Kidney tubule cell (primary cell): ENCODE measurements at regions not wholly inside any gene's neighbourhood (a gene's known extent, or its start where the extent isn't known, plus 50 kb on each side); places are given as distances from the start of the nearest gene placed in this dataset.
"Not testable (repeated sequence)": the region's sequence is repeated elsewhere in the genome, so short reads cannot be mapped to it uniquely, and the experiment has no call there.

Experiments used
- DNase-seq: peaks from one replicate; pipeline ENCODE4 v3.0.0-alpha.2; 2018; ENCODE audit warnings: low spot score

DNA sequence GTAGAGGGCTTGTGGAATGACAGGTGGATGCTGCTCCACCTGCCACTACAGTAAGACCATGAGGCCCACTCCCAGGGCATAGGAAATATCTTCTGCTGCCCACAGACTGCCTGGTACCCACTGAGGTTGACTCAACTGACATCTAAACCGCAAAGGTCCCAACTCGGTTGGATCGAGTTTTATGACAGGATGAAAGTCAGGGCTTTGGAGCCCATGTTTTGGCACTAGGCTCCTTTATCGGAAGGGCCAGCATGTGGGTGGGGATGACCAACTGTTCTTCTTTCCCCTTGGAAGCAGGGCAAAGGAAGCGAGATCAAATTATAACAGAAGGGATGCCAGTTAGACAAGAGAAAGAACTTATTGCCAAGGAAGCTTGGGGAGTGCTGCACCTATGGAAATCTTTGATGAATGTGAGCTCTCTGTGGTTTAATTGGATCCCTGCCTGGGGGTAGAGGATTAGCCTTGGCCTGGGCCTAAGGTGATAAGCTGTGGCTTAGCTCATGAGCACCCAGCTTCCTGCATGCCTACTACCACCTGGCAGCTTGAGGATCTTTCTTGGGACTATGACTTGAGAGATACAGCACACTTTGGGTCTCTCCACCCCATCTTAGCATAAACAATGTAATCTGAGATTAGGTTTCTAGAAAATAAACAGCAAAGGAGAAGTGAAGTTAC lies 121.8 kb downstream of the KCNA5 start:
- no peak for DNase-seq

DNA sequence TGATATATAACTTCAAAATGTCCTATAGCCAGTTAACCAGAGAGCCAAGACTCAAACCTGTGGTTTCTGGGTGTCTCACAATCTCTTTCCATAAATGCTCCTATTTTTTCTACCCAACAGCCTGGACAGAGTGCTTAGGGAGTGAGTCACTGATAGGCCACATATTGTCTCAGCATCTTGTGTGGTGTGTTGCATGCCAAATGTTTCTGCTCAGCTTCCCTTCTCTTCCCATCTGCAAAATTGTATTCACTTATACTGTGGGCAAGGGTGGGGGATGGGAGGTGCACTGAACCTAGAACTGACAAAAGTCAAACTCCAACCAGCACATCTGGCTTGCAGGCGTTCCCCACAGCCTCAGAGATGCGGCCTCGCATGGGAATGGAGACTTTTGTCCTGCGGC lies 123.3 kb downstream of the KCNA5 start:
- DNase-seq = peak; percentile 91

DNA sequence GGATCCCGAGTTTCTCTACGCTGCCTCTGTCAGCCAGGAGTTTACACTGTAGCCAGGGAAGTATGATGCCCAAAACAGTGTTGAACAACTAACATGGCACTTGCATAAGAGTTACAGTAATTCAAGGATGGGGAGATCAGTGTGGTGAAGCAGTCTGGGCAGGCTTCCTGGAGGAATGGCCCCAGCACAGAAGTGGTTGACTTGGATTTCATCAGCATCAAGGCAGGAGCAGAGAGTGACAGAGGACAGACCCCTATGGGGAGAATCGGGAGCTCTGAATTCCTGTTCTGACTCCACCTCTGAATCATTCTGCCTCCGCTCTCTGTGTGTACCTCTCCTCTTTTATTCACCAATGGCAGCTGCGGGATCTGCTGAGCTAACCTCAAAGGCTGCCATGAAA lies 124.5 kb downstream of the KCNA5 start:
- DNase-seq = no peak

DNA sequence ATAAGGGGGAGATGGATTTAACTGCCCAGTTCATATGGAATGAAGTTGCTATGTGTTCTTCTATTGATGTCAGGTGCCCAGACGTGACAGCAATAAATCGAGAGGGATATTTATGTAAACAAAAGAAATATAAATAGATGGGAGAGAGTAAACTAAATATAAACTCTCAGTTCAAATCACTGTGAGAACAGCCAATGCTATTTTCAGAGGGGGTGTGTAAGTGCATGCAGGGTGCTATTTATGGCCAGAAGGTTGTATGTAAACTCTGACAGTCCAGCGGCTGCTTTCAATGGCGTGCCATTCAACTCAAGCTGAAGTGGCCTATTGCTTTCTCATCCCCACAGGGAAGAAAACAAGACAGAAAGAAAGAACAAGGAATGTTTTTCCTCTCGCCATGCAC lies 127.2 kb downstream of the KCNA5 start:
- no peak for DNase-seq

DNA sequence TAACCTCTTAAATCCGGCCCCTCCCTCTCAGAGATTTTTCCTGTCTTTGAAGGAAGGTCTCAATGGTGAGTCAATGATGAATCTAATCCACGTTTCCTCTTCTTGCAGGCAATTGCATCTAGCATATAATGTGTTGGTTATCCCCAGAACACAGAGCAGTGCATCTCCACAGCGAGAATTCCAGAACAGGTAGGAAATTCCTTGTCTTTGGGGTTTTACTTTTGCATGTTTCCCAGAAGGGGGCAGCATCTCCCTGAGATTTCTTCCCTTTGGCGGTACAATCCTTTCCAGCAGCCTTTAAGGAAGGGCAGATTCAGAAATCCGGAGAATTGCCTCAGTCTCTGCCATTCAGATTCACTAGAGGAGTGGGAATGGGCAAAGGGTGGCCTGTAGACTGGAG lies 128.0 kb downstream of the KCNA5 start:
- peak; percentile 73 for DNase-seq

DNA sequence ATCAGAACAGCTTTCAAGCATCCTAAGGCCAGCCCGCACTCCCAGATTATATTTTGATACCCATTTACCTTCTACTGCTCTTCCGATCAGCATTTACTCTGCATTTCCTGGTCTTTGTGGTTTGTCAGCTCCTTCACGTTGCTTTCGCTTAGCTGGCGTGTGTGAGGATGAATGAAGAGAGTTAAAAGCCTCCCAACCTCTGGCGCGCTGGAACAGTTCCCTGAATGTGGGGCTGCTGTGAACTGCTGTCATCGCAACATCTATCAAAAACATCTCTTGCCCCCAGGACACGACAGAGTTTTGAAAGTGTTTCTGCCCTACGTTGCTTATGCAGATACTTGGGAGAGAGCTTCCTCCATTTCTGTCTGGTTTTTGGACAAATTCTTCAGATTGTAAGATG lies 129.2 kb downstream of the KCNA5 start:
- DNase-seq = no peak

DNA sequence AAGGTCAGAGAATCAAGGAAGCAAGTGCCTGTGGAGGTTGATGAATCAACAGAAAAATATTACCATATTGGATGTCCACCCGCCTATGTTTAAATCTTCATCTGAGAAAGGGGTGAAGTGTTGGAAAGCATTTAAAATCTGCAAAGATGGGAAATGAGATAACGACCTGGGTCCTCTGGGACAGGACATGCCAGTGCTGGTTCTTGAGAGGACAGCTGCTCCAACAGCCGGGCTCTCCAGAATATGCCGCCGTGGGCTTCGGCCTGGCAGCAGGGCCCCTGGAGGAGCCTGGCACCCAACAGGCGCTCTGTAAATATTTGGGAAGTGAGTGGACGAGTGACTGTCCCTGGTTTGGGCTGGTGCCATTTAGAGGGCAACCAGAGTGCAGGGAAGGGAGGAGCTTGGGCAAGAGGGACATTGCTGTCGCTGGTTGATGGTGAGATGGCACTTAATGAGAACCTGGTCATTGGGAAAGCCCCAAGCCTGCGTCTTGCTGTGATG lies 129.9 kb downstream of the KCNA5 start:
- DNase-seq = peak; percentile 44

DNA sequence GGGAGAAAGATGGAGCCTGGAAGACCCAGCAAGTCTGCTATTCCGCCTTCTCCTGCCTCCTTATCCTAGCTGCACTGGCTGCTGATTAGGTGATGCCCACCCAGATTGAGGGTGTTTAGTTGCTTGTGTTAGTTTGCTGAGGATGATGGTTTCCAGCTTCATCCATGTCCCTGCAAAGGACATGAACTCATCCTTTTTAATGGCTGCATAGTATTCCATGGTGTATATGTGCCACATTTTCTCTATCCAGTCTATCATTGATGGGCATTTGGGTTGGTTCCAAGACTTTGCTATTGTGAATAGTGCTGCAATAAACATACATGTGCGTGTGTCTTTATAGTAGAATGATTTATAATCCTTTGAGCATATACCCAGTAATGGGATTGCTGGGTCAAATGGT lies 131.7 kb downstream of the KCNA5 start:
- DNase-seq = not testable (repeated sequence)

DNA sequence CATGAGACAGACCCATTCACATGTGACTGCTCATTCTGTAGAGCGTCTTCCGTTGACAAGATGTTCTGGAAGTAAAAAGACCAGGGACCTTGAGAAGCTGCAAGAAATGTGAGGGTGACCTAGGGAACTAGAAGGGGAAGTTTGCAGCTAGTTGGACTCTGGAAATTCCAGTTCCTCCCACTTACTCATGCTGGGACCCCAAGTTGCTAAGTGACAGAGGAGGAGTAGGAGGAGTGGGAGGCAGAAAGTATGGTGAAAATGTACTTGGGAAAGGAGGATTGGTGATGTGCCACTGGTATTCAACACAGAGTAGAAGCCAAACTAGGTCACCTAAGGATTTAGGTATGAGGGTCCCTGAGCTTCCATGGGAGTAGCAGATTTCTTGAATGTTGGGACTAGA lies 132.4 kb downstream of the KCNA5 start:
- DNase-seq = no peak

DNA sequence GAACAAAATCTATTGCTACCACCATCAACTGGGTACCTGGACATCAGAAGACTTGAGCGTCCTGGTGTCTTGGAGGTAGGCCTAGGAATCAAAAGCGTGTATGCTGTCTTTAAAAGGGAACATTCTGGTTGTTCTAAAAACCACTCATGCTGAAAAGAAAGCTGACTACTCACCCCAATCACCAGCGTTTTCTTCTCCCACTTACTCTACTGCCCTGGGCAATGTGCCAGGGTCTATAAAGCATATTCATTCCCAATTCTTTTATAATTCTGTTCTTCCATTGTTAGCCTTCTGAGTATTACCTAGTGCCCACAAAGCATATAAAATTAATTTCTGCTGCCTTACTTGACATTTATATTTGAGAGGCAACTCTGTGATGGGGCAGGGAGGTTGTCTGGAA lies 133.4 kb downstream of the KCNA5 start:
- DNase-seq = peak; percentile 51

DNA sequence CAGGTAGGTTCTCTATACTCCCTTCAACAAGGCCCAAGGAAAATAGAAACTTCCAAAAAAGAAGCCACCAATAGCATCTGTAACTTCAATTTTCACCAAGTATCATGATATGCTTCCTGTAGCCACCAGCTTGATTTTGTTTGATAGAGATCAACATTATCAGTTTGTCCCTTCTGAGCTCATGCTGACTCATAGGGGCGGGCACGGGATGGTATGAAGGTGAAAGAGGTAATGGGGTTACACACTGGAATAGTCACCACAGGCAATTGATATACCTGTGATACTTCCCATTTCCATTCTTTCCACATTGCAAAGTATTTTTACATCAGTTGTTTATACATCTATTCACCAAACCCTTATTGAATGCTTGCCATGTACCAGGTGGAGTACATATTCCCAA lies 134.1 kb downstream of the KCNA5 start:
- peak; percentile 46 for DNase-seq

DNA sequence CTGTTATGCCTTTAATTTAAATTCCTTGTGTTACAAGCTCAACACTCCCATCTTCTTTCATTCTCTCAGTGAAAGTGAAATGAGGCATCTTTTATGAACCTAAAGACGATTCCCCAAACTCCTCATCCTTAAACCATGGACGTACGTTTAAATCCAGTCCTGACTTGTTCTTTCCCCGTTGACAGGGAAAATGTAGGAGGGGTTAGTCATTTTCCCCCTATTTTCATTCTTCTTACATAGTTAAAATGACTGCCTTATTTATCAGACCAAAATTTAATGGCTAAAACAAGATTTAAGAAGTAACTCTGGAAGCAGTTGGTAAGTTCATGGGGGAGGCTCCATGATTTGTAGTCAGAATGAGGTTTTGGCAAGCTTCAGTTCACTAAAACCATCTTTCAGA lies 134.9 kb downstream of the KCNA5 start:
- DNase-seq = no peak

DNA sequence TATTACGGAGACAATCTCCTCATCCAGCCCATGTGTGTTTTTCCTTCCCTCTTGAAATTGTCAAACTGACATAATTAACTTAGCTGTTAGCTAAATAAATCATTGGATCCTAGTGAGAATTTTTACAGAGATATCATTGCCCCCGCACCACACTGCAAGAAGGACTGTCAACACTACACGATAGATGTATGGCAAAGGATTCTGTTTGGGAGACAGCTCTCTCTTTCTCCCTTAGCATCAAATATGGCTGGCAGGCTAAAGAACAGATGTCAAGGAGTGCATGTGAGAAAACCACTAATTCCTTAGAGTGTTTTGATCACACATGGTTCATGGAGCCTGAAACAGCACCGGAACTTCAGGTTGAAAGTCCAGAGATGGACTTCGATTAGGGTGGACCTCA lies 136.8 kb downstream of the KCNA5 start:
- no peak for DNase-seq

DNA sequence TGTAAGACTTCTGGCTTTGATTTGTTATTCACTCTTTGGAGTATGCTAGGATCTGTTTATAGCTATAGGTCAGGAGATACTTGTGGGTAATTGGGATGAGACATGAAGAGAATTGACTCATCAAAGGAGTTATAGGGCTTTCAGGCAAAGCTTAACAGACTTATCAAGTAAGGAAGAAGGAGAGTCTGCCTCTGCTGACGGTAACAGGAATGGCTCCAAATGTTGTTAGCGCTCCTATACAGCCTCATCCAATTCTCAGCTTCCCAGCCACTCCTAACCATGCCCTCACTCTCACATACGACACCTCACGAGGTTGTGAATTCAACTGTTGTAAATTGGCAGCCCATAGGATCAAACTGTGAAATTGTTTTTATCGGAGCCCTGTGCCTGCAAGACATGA lies 140.5 kb downstream of the KCNA5 start:
- no peak for DNase-seq

DNA sequence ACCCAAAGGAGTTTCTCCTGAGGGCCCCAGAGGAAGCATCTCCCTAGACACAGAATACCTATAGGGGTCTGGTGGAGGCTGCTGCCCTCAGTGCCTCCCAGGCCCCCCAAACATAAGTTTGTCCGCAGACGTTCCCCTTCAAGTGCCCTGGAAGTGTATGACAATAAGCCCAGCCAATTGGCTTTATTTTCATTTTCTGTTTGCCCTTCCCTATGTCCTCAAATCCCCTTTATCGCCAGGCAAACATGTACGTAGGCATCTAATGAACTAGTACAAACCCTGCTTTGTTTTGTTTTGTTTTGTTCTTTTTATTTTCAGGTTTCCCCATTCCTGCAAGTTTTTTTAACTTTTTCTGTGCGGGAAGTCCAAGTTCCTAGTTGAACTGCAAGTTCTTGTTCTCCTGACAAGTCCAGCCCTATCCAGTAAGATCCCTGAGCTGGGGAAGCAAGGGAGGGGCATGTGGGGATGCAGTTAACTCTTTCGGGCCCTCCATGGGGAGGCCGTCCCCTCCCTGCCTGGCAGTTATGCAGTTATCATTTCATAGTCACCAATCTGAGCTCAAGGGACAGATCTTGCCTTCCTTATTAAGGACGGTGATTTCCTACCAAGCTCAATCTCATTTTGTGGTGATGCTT lies 141.9 kb downstream of the KCNA5 start:
- DNase-seq = no peak

DNA sequence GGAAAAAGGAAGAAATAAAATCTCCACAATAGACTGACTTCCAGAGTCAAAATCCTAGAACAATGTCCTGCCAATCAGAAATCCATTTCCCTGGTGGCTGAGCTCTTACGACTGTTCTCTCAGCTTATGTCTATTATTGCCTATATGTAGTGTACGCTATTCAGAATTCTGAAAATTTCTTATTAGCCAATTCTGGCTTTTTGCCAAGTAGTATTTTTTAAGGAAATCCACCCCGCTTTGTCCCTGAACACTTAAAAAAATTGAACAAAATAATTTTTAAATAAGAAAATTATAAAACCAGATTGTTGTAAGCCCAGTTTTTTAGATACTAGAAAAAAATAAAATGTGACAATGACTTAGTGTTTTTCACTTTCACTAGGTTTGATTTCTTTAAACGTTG lies 143.0 kb downstream of the KCNA5 start:
- no peak for DNase-seq

DNA sequence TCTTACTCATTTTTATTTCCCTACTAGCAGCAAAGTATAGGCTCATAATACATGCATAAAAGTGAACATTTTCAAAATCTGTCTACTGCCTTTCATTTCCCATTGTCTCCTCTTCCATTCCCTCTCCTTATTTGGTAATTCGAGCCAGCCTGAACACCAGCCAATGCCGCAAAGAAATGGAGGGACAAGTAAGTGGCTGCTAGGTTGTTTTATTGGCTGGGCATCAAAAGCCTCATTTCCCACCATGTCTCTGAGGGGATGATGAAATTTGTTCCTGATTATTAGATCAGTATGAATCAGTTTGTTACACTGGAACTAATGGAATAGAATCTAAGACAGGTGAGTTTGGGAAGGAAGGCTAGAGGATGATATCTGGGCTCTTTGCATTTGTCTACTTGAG lies 143.5 kb downstream of the KCNA5 start:
- DNase-seq = no peak

DNA sequence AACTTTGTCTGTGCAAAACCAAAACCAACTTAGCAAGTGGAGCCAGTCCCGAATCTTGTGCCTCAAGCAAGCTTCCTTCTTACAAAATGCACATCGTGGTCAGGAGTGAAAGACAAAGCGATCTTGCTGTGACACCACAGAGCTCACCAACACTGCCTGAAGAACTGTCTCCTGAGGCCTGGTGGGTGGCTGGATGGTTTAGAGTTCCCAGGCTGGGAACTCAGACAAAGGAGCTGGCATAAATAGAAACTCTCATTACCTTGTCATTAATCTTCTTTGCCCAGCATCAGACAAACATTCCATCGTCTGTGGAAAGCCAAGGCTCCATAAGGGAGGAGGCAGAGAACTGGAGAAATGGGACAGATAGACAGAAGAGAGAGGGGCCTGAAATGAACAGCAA lies 144.8 kb downstream of the KCNA5 start:
- DNase-seq = no peak

DNA sequence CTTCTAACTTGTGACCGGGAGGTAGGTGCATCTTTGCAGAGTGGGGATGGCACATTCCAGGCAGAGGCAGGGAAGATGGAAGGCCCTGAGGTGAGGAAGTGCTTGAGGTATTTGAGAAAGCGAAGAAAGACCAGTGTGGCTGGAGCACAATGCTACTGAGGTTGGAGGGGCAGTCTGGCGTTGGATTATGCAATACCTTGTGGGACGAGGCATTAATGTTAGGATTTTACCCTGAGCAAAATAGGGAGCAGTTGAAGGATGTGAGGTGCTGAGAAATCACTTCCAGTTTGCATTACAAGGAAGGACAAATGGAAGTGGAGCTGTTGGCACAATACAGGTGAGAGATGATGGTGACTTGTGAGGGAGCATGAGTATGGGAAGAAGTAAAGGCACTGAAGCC lies 145.5 kb downstream of the KCNA5 start:
- DNase-seq = no peak

DNA sequence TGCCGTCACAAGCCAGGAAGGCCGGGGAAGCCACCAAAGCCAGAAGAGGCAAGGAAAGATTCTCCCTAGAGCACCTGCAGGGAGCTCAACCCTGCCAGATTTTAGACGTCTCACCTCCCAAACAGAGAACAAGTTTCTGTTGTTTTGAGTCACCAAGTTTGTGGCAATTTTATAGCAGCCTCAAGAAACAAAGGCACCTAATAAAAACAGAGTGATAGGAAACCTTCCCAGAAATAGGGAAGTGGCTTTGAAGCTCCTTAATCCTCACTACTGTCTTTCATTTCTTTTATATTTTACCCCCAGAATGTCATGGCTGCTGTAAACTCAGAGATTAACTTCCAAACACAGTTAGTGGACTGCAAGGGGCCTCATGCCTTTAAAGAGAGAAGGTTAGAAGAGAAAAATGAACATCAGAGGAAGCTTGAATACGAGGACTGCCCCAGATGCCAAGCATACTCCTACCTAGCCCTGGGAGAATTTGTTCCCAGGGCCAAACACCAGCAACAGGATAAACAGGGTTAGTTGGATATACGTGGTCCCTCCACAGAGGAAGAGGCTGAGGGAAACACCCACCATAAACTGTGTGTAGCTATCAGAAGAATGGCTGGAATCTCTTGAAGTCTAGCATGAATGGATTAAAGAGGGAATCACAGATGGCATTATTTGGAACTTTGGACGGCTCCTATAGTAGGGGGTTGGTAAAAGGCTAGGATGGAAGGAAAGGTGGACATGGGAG lies 148.3 kb downstream of the KCNA5 start:
- DNase-seq = no peak

DNA sequence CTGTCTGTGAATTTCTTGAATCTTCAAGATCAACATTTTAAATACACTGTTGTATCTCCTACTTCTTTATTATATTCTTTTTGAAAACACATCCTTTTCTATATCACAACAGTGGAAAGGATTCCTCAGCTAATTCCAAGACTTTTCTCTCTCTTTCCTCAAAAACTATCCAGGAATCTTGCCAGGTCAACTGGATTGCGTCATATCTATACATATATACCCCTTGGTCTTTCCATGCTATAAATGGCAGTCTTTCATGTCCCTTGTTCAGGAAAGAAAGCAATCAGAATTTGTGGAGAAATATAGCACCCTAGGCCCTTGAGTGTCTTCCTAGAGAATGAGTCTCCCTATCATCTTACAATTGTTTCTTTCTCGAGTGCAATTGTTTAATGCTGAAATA lies 149.0 kb downstream of the KCNA5 start:
- DNase-seq = no peak

DNA sequence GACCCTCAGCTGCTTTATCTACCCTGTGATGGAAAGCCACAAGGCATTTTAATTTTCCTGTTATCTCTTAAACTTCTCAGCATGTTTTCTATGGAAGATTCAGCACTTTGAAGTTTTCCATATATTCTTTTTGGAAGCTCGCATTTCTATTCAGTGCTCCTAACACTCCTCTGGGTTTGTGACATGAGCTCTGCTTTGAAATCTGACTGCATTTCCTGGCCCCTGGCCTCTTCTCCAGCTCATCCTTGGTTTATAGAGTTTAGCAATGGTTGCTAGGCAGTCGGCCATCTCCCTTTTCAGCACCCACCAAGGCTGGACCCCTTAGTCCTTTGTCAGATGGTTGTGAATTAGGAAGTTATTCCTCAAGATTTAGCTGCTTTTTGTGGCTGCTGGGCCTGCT lies 150.6 kb downstream of the KCNA5 start:
- no peak for DNase-seq

DNA sequence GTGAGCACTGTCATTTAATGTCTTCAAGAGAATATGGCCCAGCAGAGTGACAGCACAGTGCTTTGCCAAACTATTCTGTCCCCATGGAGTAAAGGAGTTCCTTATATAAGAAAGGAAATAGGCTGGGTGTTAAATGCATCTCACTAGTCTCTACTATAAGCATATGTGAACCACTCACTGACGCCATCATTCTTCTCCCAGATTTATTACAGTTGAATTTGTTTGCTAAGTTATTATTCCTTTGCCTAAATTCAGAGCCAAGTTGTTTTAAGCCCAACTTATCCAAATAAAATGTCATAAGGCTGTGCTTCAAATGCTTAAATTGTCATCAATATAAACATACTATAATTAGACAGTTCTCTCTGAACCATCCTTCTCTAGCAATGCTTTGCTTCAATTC lies 151.6 kb downstream of the KCNA5 start:
- no peak for DNase-seq
